Liver (tissue), 8 donors: ENCODE measurements at regions not wholly inside any gene's neighbourhood (a gene's known extent, or its start where the extent isn't known, plus 50 kb on each side); places are given as distances from the start of the nearest gene placed in this dataset.

Experiments
- DNase-seq: peaks from one replicate; pipeline ENCODE4 v3.0.0-alpha.2; 2017; ENCODE audit warnings: low spot score
- H3K27ac ChIP-seq, 2 donors: one replicate each; pipeline ENCODE4 v1.7.0; 2013; ENCODE audit warnings: inconsistent platforms in 2 of 2, low read length in 2 of 2, control low read depth in 1 of 2, low read depth in 1 of 2, mild to moderate bottlenecking in 1 of 2
- H3K27me3 ChIP-seq, 4 donors: one replicate each; pipeline versions ENCODE4 v1.6.1 to v1.7.0; 2013; ENCODE audit warnings: low read length in 3 of 4, inconsistent platforms in 1 of 4, mild to moderate bottlenecking in 1 of 4, moderate library complexity in 1 of 4; ENCODE audit not compliant: control insufficient read depth in 4 of 4, insufficient read depth in 4 of 4
- H3K36me3 ChIP-seq, 4 donors: one replicate each; pipeline versions ENCODE4 v1.6.1 to v1.7.0; 2013; ENCODE audit warnings: low read length in 3 of 4, mild to moderate bottlenecking in 3 of 4, low read depth in 1 of 4, moderate library complexity in 1 of 4; ENCODE audit not compliant: control insufficient read depth in 4 of 4, insufficient read depth in 3 of 4
- H3K4me1 ChIP-seq, 4 donors: one replicate each; pipeline versions ENCODE4 v1.6.1 to v1.7.0; 2013; ENCODE audit warnings: low read length in 3 of 4, mild to moderate bottlenecking in 3 of 4, moderate library complexity in 1 of 4; ENCODE audit not compliant: control insufficient read depth in 4 of 4, insufficient read depth in 4 of 4
- H3K4me3 ChIP-seq, 3 donors: one replicate each; pipeline versions ENCODE4 v1.6.1 to v1.7.0; 2013; ENCODE audit warnings: low read length in 3 of 3, control low read depth in 1 of 3, low read depth in 1 of 3, mild to moderate bottlenecking in 1 of 3
- H3K9ac ChIP-seq, 2 donors: one replicate each; pipeline ENCODE4 v1.7.0; 2013; ENCODE audit warnings: low read length in 2 of 2, mild to moderate bottlenecking in 2 of 2, moderate library complexity in 2 of 2, control low read depth in 1 of 2, low read depth in 1 of 2
- H3K9me3 ChIP-seq, 4 donors: one replicate each; pipeline versions ENCODE4 v1.6.1 to v1.7.0; 2013; ENCODE audit warnings: low read length in 3 of 4; ENCODE audit not compliant: control insufficient read depth in 4 of 4
- EGR1 ChIP-seq, 2 donors: IDR thresholded peaks; 2 replicates each; pipeline ENCODE4 v1.6.1; 2016 to 2018; ENCODE audit warnings: antibody characterized with exemption in 2 of 2, low read depth in 2 of 2
- FOXA1 ChIP-seq: IDR thresholded peaks from 2 replicates; pipeline ENCODE4 v1.6.1; 2016; ENCODE audit warnings: antibody characterized with exemption
- FOXA2 ChIP-seq: IDR thresholded peaks from 2 replicates; pipeline ENCODE4 v1.6.1; 2016; ENCODE audit warnings: antibody characterized with exemption
- GABPA ChIP-seq, 2 donors: IDR thresholded peaks in 1 of 2; conservative IDR thresholded peaks in 1 of 2; 2 replicates each; pipeline ENCODE4 v1.6.1; 2016; ENCODE audit warnings: antibody characterized with exemption in 2 of 2, mild to moderate bottlenecking in 1 of 2, moderate library complexity in 1 of 2
- HNF4A ChIP-seq, 2 donors: conservative IDR thresholded peaks; 2 replicates each; pipeline ENCODE4 v1.6.1; 2016; ENCODE audit warnings: antibody characterized with exemption in 2 of 2, mild to moderate bottlenecking in 2 of 2
- HNF4G ChIP-seq: IDR thresholded peaks from 2 replicates; pipeline ENCODE4 v1.6.1; 2016; ENCODE audit warnings: antibody characterized with exemption
- JUND ChIP-seq, 2 donors: IDR thresholded peaks; 2 replicates each; pipeline ENCODE4 v1.6.1; 2016; ENCODE audit warnings: antibody characterized with exemption in 2 of 2
- NR2F2 ChIP-seq: IDR thresholded peaks from 2 replicates; pipeline ENCODE4 v1.6.1; 2016; ENCODE audit warnings: antibody characterized with exemption
- RAD21 ChIP-seq, 2 donors: IDR thresholded peaks; 2 replicates each; pipeline ENCODE4 v1.6.1; 2016; ENCODE audit warnings: antibody characterized with exemption in 2 of 2, mild to moderate bottlenecking in 2 of 2
- RXRA ChIP-seq, 2 donors: IDR thresholded peaks; 2 replicates each; pipeline ENCODE4 v1.6.1; 2017 to 2018; ENCODE audit warnings: antibody characterized with exemption in 2 of 2, mild to moderate bottlenecking in 1 of 2
- SP1 ChIP-seq: IDR thresholded peaks from 2 replicates; pipeline ENCODE4 v1.6.1; 2018; ENCODE audit warnings: antibody characterized with exemption, mild to moderate bottlenecking
- TAF1 ChIP-seq: conservative IDR thresholded peaks from 2 replicates; pipeline ENCODE4 v1.6.1; 2016; ENCODE audit warnings: antibody characterized with exemption, mild to moderate bottlenecking
- YY1 ChIP-seq: IDR thresholded peaks from 2 replicates; pipeline ENCODE4 v1.6.1; 2016; ENCODE audit warnings: antibody characterized with exemption, mild to moderate bottlenecking
- WGBS: extraction: QIAGEN DNeasy Blood & Tissue Kit; methylation state at CpG from one replicate; pipeline ENCODE4 v1.1.7; 2013; 5-methylcytosine and 5-hydroxymethylcytosine counted together
- TF ChIP-seq, protein P1 (sequence below): IDR thresholded peaks from 2 replicates; pipeline ENCODE4 v1.6.1; 2016; ENCODE audit warnings: antibody characterized with exemption
- TF ChIP-seq, protein P2 (sequence below): IDR thresholded peaks from 2 replicates; pipeline ENCODE4 v1.6.1; 2016; ENCODE audit warnings: antibody characterized with exemption, mild to moderate bottlenecking
- TF ChIP-seq, protein P3 (sequence below): IDR thresholded peaks from 2 replicates; pipeline ENCODE4 v1.6.1; 2016; ENCODE audit warnings: antibody characterized with exemption
- TF ChIP-seq, protein P4 (sequence below): fragments of 150-350 bp; IDR thresholded peaks from 2 replicates; pipeline ENCODE4 v1.5.1; 2017; ENCODE audit warnings: improper control_type of control experiment, low read depth, low read length; ENCODE audit not compliant: missing input control
- TF ChIP-seq, protein P5 (sequence below): IDR thresholded peaks from 2 replicates; pipeline ENCODE4 v1.6.1; 2016; ENCODE audit warnings: antibody characterized with exemption
- donor health status: healthy.
- donor health status: healthy.
- donor health status: healthy.
- donor health status: healthy.
- donor health status: healthy.

DNA sequence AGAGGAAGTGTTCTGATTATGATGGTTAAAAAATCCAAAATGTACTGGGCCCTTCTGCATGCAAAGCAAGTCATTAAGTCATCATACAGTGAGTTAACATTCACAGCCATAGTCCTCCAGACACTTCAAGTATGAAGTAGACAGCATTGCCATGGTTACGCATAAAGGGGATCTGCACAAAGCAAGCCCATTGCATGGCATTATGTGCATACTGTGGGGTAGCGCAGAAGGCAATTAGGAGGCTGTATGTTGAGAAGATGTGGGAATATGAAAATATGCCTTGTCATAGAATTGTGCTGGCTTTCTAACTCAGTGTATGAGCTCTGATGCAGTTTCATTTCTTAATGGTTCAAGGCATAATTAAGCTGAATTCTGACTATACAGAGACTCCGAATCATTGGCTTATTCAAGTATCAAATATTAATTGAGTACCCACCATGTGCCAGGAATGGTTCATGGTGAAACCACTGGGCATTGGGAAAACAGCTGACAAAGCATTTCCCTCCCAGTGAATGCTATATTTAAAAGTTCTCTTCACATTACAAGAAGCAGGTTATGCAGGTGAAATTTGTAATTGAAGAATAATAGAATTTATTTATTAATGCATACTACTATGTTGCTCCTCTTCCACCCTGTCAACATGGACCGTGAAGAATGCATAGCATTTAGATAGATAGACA lies 588.9 kb downstream of the ZNF674 start:
- H3K9ac ChIP-seq, result no peak overlapping the region
- no peaks in the 10 kb centered on the region for H3K9me3 ChIP-seq
- TF ChIP-seq TAF1 (no peak), HNF4G (no peak), NR2F2 (no peak), JUND (IDR thresholded peaks at IDR 0.05) (no peak)
- 95% methylated on average over 4 of the region's 4 CpGs for whole genome bisulfite sequencing
- DNase-seq, result no peak
- no peaks in the 10 kb centered on the region for H3K4me1 ChIP-seq
- no peak overlapping the region for H3K27ac ChIP-seq
- H3K4me3 ChIP-seq, result no peak overlapping the region
- no peaks in the 10 kb centered on the region for H3K27me3 ChIP-seq
- H3K36me3 ChIP-seq, result no peaks in the 10 kb centered on the region

DNA sequence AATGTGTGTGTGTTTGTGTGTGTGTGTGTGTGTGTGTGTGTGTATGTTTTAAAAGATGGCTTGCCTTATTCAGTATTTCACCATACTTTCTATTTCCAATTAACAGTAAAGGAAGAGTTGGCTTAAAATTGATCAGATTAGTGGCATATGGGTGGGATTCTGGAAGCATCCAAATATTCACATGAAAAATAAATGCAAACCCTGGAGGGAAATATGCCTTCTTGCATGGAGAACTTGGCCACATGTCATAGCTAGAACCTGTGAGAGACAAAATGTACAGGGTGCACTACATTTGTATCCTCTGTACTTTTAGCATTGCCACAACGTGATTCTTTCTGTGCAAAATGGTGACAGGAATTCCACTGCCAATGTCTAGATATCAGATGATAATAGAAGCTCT lies 589.6 kb downstream of the ZNF674 start:
- TF ChIP-seq SP1 (no peak), JUND (IDR thresholded peaks at IDR 0.05) (no peak), HNF4A (conservative IDR thresholded peaks at IDR 0.05) (no peak), GABPA (IDR thresholded peaks at IDR 0.05 in 1 of 2, conservative IDR thresholded peaks at IDR 0.05 in 1 of 2) (no peak), RAD21 (IDR thresholded peaks at IDR 0.05) (no peak), EGR1 (IDR thresholded peaks at IDR 0.05; ENCODE audit: low read depth in 2 of 2) (no peak), TAF1 (no peak), HNF4G (no peak), NR2F2 (no peak), FOXA2 (no peak), RXRA (IDR thresholded peaks at IDR 0.05) (no peak), FOXA1 (no peak), YY1 (no peak)
- TF ChIP-seq, protein P1, sequence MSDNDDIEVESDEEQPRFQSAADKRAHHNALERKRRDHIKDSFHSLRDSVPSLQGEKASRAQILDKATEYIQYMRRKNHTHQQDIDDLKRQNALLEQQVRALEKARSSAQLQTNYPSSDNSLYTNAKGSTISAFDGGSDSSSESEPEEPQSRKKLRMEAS, result no peak
- TF ChIP-seq, protein P2, sequence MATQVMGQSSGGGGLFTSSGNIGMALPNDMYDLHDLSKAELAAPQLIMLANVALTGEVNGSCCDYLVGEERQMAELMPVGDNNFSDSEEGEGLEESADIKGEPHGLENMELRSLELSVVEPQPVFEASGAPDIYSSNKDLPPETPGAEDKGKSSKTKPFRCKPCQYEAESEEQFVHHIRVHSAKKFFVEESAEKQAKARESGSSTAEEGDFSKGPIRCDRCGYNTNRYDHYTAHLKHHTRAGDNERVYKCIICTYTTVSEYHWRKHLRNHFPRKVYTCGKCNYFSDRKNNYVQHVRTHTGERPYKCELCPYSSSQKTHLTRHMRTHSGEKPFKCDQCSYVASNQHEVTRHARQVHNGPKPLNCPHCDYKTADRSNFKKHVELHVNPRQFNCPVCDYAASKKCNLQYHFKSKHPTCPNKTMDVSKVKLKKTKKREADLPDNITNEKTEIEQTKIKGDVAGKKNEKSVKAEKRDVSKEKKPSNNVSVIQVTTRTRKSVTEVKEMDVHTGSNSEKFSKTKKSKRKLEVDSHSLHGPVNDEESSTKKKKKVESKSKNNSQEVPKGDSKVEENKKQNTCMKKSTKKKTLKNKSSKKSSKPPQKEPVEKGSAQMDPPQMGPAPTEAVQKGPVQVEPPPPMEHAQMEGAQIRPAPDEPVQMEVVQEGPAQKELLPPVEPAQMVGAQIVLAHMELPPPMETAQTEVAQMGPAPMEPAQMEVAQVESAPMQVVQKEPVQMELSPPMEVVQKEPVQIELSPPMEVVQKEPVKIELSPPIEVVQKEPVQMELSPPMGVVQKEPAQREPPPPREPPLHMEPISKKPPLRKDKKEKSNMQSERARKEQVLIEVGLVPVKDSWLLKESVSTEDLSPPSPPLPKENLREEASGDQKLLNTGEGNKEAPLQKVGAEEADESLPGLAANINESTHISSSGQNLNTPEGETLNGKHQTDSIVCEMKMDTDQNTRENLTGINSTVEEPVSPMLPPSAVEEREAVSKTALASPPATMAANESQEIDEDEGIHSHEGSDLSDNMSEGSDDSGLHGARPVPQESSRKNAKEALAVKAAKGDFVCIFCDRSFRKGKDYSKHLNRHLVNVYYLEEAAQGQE, result no peak
- TF ChIP-seq, protein P3, sequence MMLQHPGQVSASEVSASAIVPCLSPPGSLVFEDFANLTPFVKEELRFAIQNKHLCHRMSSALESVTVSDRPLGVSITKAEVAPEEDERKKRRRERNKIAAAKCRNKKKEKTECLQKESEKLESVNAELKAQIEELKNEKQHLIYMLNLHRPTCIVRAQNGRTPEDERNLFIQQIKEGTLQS, result no peak
- TF ChIP-seq, protein P4, sequence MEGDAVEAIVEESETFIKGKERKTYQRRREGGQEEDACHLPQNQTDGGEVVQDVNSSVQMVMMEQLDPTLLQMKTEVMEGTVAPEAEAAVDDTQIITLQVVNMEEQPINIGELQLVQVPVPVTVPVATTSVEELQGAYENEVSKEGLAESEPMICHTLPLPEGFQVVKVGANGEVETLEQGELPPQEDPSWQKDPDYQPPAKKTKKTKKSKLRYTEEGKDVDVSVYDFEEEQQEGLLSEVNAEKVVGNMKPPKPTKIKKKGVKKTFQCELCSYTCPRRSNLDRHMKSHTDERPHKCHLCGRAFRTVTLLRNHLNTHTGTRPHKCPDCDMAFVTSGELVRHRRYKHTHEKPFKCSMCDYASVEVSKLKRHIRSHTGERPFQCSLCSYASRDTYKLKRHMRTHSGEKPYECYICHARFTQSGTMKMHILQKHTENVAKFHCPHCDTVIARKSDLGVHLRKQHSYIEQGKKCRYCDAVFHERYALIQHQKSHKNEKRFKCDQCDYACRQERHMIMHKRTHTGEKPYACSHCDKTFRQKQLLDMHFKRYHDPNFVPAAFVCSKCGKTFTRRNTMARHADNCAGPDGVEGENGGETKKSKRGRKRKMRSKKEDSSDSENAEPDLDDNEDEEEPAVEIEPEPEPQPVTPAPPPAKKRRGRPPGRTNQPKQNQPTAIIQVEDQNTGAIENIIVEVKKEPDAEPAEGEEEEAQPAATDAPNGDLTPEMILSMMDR, result no peak
- TF ChIP-seq, protein P5, sequence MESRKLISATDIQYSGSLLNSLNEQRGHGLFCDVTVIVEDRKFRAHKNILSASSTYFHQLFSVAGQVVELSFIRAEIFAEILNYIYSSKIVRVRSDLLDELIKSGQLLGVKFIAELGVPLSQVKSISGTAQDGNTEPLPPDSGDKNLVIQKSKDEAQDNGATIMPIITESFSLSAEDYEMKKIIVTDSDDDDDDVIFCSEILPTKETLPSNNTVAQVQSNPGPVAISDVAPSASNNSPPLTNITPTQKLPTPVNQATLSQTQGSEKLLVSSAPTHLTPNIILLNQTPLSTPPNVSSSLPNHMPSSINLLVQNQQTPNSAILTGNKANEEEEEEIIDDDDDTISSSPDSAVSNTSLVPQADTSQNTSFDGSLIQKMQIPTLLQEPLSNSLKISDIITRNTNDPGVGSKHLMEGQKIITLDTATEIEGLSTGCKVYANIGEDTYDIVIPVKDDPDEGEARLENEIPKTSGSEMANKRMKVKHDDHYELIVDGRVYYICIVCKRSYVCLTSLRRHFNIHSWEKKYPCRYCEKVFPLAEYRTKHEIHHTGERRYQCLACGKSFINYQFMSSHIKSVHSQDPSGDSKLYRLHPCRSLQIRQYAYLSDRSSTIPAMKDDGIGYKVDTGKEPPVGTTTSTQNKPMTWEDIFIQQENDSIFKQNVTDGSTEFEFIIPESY, result no peak
- no peaks in the 10 kb centered on the region for H3K4me1 ChIP-seq
- DNase-seq, result no peak
- 84% methylated on average over 1 of the region's 1 CpG for WGBS
- H3K27me3 ChIP-seq, result no peaks in the 10 kb centered on the region
- no peak overlapping the region for H3K4me3 ChIP-seq
- no peak overlapping the region for H3K27ac ChIP-seq
- no peaks in the 10 kb centered on the region for H3K9me3 ChIP-seq
- H3K36me3 ChIP-seq, result no peaks in the 10 kb centered on the region
- H3K9ac ChIP-seq, result no peak overlapping the region
